Right lobe of liver (tissue), 6 donors: ENCODE measurements at regions not wholly inside any gene's neighbourhood (a gene's known extent, or its start where the extent isn't known, plus 50 kb on each side); places are given as distances from the start of the nearest gene placed in this dataset.
"Not testable (repeated sequence)": the region's sequence is repeated elsewhere in the genome, so short reads cannot be mapped to it uniquely, and the experiment has no call there.

Experiments
- ATAC-seq, 4 donors: fragments of 200-7000 bp; cut with Tn5 transposase; one replicate each; pipeline ENCODE4 v1.9.1; 2020; ENCODE audit warnings: mild to moderate bottlenecking in 4 of 4, moderate library complexity in 4 of 4
- DNase-seq, 3 donors: peaks; one replicate each; pipeline ENCODE4 v3.0.0-alpha.2; 2020
- H3K27ac ChIP-seq, 3 donors: fragments of 200-600 bp; one replicate each; pipeline ENCODE4 v1.8.0; 2022
- H3K27me3 ChIP-seq, 2 donors: fragments of 200-600 bp; one replicate each; pipeline ENCODE4 v1.8.0; 2022
- H3K36me3 ChIP-seq, 4 donors: fragments of 200-600 bp; sonication (generic) in 1 of 4; one replicate each; pipeline versions ENCODE4 v1.5.1 to v1.8.0; 2017 to 2022; ENCODE audit warnings: control low read depth in 1 of 4
- H3K4me1 ChIP-seq, 4 donors: fragments of 200-600 bp; sonication (generic) in 1 of 4; one replicate each; pipeline versions ENCODE4 v1.5.1 to v1.8.0; 2017 to 2022; ENCODE audit warnings: control low read depth in 1 of 4
- H3K4me3 ChIP-seq, 3 donors: fragments of 200-600 bp; one replicate each; pipeline ENCODE4 v1.8.0; 2022
- H3K9me3 ChIP-seq, 4 donors: fragments of 200-600 bp; sonication (generic) in 1 of 4; one replicate each; pipeline versions ENCODE4 v1.5.1 to v1.8.0; 2017 to 2022; ENCODE audit warnings: control low read depth in 1 of 4
- CTCF ChIP-seq, 4 donors: fragments of 200-600 bp in 3 of 4; fragments of 450-650 bp in 1 of 4; IDR thresholded peaks; one replicate each; pipeline versions ENCODE4 v1.5.1 to v1.8.0; 2016 to 2022; ENCODE audit warnings: antibody characterized with exemption in 4 of 4, mild to moderate bottlenecking in 2 of 4
- POLR2A ChIP-seq: fragments of 450-650 bp; IDR thresholded peaks from one replicate; pipeline ENCODE4 v1.6.1; 2017; ENCODE audit warnings: antibody characterized with exemption, mild to moderate bottlenecking
- WGBS: methylation state at CpG from one replicate; pipeline ENCODE4 v1.1.6; 2018; ENCODE audit warnings: low coverage, low lambda C conversion rate; ENCODE audit not compliant: insufficient coverage; ENCODE audit errors: missing lambda C conversion rate; 5-methylcytosine and 5-hydroxymethylcytosine counted together
- intact Hi-C, 2 donors: fragments of 100-400 bp; cut with DNase I; formaldehyde crosslinking; loops; one replicate each; pipeline versions ENCODE4 v1.11.2 to v1.14.1; 2022
- donor health status: DM: no; HTN: yes; CAD: no.
- donor health status: DM: no; HTN: no; CAD: no.
- donor health status: DM: no; HTN: no; CAD: no.
- donor health status: DM: no; HTN: yes; CAD: no.
- donor health status: DM: no; HTN: yes; CAD: no.

- TF ChIP-seq CTCF (IDR thresholded peaks at IDR 0.05) (no peak), POLR2A (no peak)
Observed at GRCh38 chr12:89228491-89228890, 123.8 kb downstream of the DUSP6 start.

GRCh38 chr12:89227774-89228173 lies 124.5 kb downstream of the DUSP6 start:
- ATAC-seq (no peak), DNase-seq (no peak)
- Histone ChIP-seq H3K27ac (no peak overlapping the region), H3K27me3 (no peaks in the 10 kb centered on the region), H3K4me1 (no peaks in the 10 kb centered on the region), H3K4me3 (no peak overlapping the region), H3K9me3 (no peaks in the 10 kb centered on the region), H3K36me3 (no peaks in the 10 kb centered on the region)
- TF ChIP-seq POLR2A = no peak
- TF ChIP-seq CTCF (IDR thresholded peaks at IDR 0.05) = no peak
- intact Hi-C loops = no loop called here
- WGBS = 100% methylated on average over 1 of the region's 2 CpGs

More at GRCh38 chr12:89228491-89228890, 123.8 kb downstream of the DUSP6 start:
- H3K4me3 ChIP-seq = no peak overlapping the region
- H3K9me3 ChIP-seq = no peaks in the 10 kb centered on the region
- DNase-seq (no peak), ATAC-seq (no peak)
- intact Hi-C loops = no loop called here
- WGBS = 83% methylated on average over 3 of the region's 3 CpGs
- H3K27ac ChIP-seq = no peak overlapping the region
- no peaks in the 10 kb centered on the region for H3K36me3 ChIP-seq
- no peaks in the 10 kb centered on the region for H3K27me3 ChIP-seq
- no peaks in the 10 kb centered on the region for H3K4me1 ChIP-seq

- no peaks in the 10 kb centered on the region for H3K9me3 ChIP-seq
- H3K36me3 ChIP-seq = no peaks in the 10 kb centered on the region
- H3K27ac ChIP-seq = no peak overlapping the region
- WGBS = 75% methylated on average over 3 of the region's 3 CpGs
- DNase-seq (no peak), ATAC-seq (peak in 2 of 4 donors; percentile 32 to 57)
- no peaks in the 10 kb centered on the region for H3K4me1 ChIP-seq
- H3K27me3 ChIP-seq = no peaks in the 10 kb centered on the region
- TF ChIP-seq POLR2A (no peak), CTCF (IDR thresholded peaks at IDR 0.05) (no peak)
- no peak overlapping the region for H3K4me3 ChIP-seq
- intact Hi-C loops = no loop called here
Observed at GRCh38 chr12:89225808-89226411, 126.4 kb downstream of the DUSP6 start.

GRCh38 chr12:89225401-89225800 lies 126.9 kb downstream of the DUSP6 start:
- intact Hi-C loops = no loop called here
- no peaks in the 10 kb centered on the region for H3K27me3 ChIP-seq
- no peaks in the 10 kb centered on the region for H3K9me3 ChIP-seq
- no peak overlapping the region for H3K4me3 ChIP-seq
- no peak overlapping the region for H3K27ac ChIP-seq
- DNase-seq = no peak
- TF ChIP-seq POLR2A (no peak), CTCF (IDR thresholded peaks at IDR 0.05) (no peak)
- no peaks in the 10 kb centered on the region for H3K4me1 ChIP-seq
- H3K36me3 ChIP-seq = no peaks in the 10 kb centered on the region
- WGBS = 64% methylated on average over 5 of the region's 5 CpGs
- ATAC-seq = peak in 3 of 4 donors; percentile 33 to 47 (median 39)

- intact Hi-C loops, H3K4me1 ChIP-seq, H3K9me3 ChIP-seq, ATAC-seq, H3K27me3 ChIP-seq, DNase-seq, H3K27ac ChIP-seq, H3K4me3 ChIP-seq, H3K36me3 ChIP-seq: not testable (repeated sequence)
- no CpG with 5 or more reads among the region's 3 CpGs for WGBS
Observed at GRCh38 chr12:89222580-89222979, 129.7 kb downstream of the DUSP6 start.
